ENCODE measurements at regions not wholly inside any gene's neighbourhood (a gene's known extent, or its start where the extent isn't known, plus 50 kb on each side); places are given as distances from the start of the nearest gene placed in this dataset.

GRCh38 chr7:119758254-119758653 lies 514.7 kb upstream of the KCND2 start:
- ChIA-PET CTCF (interaction anchor here (0.5 kb wide), 1 partner anchor 1593 kb away, joined by 3 read pairs; no protein-coding TSS in a partner anchor), POLR2A (no interaction called here)
- Histone ChIP-seq H3K4me2 (no peak overlapping the region), H3K4me1 (no peaks in the 10 kb centered on the region), H3K4me3 (no peak overlapping the region), H3K27ac (no peak overlapping the region), H3K9me3 (no peaks in the 10 kb centered on the region)
- TF ChIP-seq RNF2 (IDR thresholded peaks at IDR 0.05; ENCODE audit: borderline replicate concordance, low read depth) (no peak), NFE2L2 (conservative IDR thresholded peaks at IDR 0.05; ENCODE audit: low read length) (no peak), CBX2 (IDR thresholded peaks at IDR 0.05; ENCODE audit: borderline replicate concordance, low read depth) (no peak), MAZ (IDR thresholded peaks at IDR 0.05; ENCODE audit: borderline replicate concordance, low read depth, low read length) (no peak), PBX3 (IDR thresholded peaks at IDR 0.05) (no peak), GATA3 (IDR thresholded peaks at IDR 0.05; ENCODE audit: borderline replicate concordance) (no peak), PHF8 (IDR thresholded peaks at IDR 0.05; ENCODE audit: borderline replicate concordance, low read depth) (no peak), CHD2 (IDR thresholded peaks at IDR 0.05; ENCODE audit: low read length, partially characterized antibody) (no peak), EHMT2 (IDR thresholded peaks at IDR 0.05; ENCODE audit: low read depth) (no peak), KDM1A (IDR thresholded peaks at IDR 0.05; ENCODE audit: low read depth) (no peak), FOSL2 (IDR thresholded peaks at IDR 0.05) (no peak), FOSL2 (CRISPR knock-in tag; IDR thresholded peaks at IDR 0.05) (no peak), SMC3 (IDR thresholded peaks at IDR 0.05) (no peak), FOSB (CRISPR knock-in tag; IDR thresholded peaks at IDR 0.05) (no peak), REST (IDR thresholded peaks at IDR 0.05) (no peak), BCL3 (IDR thresholded peaks at IDR 0.05) (no peak)
- DNase-seq (ENCODE audit: low read depth in 1 of 2, low spot score in 1 of 2) (no peak), ATAC-seq (no peak), FAIRE-seq (no peak)

- DNase-seq (ENCODE audit: low read depth in 1 of 2, low spot score in 1 of 2), result no peak
- Histone ChIP-seq H3K9me3 (no peaks in the 10 kb centered on the region), H3K4me1 (no peaks in the 10 kb centered on the region), H3K4me3 (no peak overlapping the region), H3K27ac (no peak overlapping the region), H3K4me2 (no peak overlapping the region)
- ChIA-PET CTCF (interaction anchor here (0.6 kb wide), 1 partner anchor 762 kb away, joined by 3 read pairs; no protein-coding TSS in a partner anchor), POLR2A (no interaction called here)
- 0% methylated on average over 1 of the region's 1 CpG for WGBS (ENCODE audit: missing lambda C conversion rate)
- ATAC-seq, result no peak
- TF ChIP-seq CBX8 (IDR thresholded peaks at IDR 0.05), result no peak
- no peak for TF ChIP-seq CEBPB (IDR thresholded peaks at IDR 0.05)
- TF ChIP-seq PHF8 (IDR thresholded peaks at IDR 0.05; ENCODE audit: borderline replicate concordance, low read depth), result no peak
- TF ChIP-seq CTCF (IDR thresholded peaks at IDR 0.05), result no peak
- TF ChIP-seq CHD2 (IDR thresholded peaks at IDR 0.05; ENCODE audit: low read length, partially characterized antibody), result no peak
- no peak for TF ChIP-seq POLR2AphosphoS2 (conservative IDR thresholded peaks at IDR 0.05; ENCODE audit: low read length)
- TF ChIP-seq KDM5A (IDR thresholded peaks at IDR 0.05), result no peak
- no peak for TF ChIP-seq MAX (IDR thresholded peaks at IDR 0.05)
- no peak for TF ChIP-seq CBX2 (IDR thresholded peaks at IDR 0.05; ENCODE audit: borderline replicate concordance, low read depth)
- TF ChIP-seq MYC (IDR thresholded peaks at IDR 0.05; ENCODE audit: borderline replicate concordance, low read length), result no peak
- no peak for TF ChIP-seq RAD21 (conservative IDR thresholded peaks at IDR 0.05 in 1 of 2, IDR thresholded peaks at IDR 0.05 in 1 of 2)
- TF ChIP-seq REST (IDR thresholded peaks at IDR 0.05), result no peak
- TF ChIP-seq EHMT2 (IDR thresholded peaks at IDR 0.05; ENCODE audit: low read depth), result no peak
- TF ChIP-seq FOSB (CRISPR knock-in tag; IDR thresholded peaks at IDR 0.05), result no peak
- TF ChIP-seq HES2 (IDR thresholded peaks at IDR 0.05), result no peak
- no peak for TF ChIP-seq NR3C1 (IDR thresholded peaks at IDR 0.05)
- FAIRE-seq, result no peak
These were observed 511.2 kb upstream of the KCND2 start for GRCh38 chr7:119761776-119762175.
